WTC11 (cell line): ENCODE measurements at regions not wholly inside any gene's neighbourhood (a gene's known extent, or its start where the extent isn't known, plus 50 kb on each side); places are given as distances from the start of the nearest gene placed in this dataset.

Experiments
- CREB1 ChIP-seq: sonication (generic); formaldehyde crosslinking; IDR thresholded peaks from 2 replicates; pipeline ENCODE4 v1.8.0; 2023; ENCODE audit warnings: mild to moderate bottlenecking, missing genetic modification reagents
- ESRRA ChIP-seq: sonication (generic); formaldehyde crosslinking; IDR thresholded peaks from 2 replicates; pipeline ENCODE4 v1.8.1; 2022; ENCODE audit warnings: mild to moderate bottlenecking, missing genetic modification reagents, borderline replicate concordance
- NFYB ChIP-seq: sonication (generic); formaldehyde crosslinking; conservative IDR thresholded peaks from 2 replicates; pipeline ENCODE4 v1.8.0; 2022; ENCODE audit warnings: low read depth, missing genetic modification reagents
- NR3C1 ChIP-seq: sonication (generic); formaldehyde crosslinking; conservative IDR thresholded peaks from 2 replicates; pipeline ENCODE4 v1.8.1; 2023; ENCODE audit warnings: low read depth, mild to moderate bottlenecking, missing genetic modification reagents
- TF ChIP-seq, protein P1 (sequence below): fragments of 200-600 bp; IDR thresholded peaks from 2 replicates; pipeline ENCODE4 v1.8.0; 2022; ENCODE audit warnings: antibody characterized with exemption
- TF ChIP-seq, protein P2 (sequence below): sonication (generic); formaldehyde crosslinking; IDR thresholded peaks from 2 replicates; pipeline ENCODE4 v1.8.1; 2023; ENCODE audit warnings: mild to moderate bottlenecking, missing genetic modification reagents
- TF ChIP-seq, protein P3 (sequence below): sonication (generic); formaldehyde crosslinking; IDR thresholded peaks from 2 replicates; pipeline ENCODE4 v1.8.1; 2023; ENCODE audit warnings: mild to moderate bottlenecking, missing genetic modification reagents, borderline replicate concordance
- TF ChIP-seq, protein P4 (sequence below): sonication (generic); formaldehyde crosslinking; IDR thresholded peaks from 2 replicates; pipeline ENCODE4 v1.8.0; 2022; ENCODE audit warnings: mild to moderate bottlenecking, missing genetic modification reagents
- TF ChIP-seq, protein P5 (sequence below): sonication (generic); formaldehyde crosslinking; conservative IDR thresholded peaks from 2 replicates; pipeline ENCODE4 v1.8.1; 2023; ENCODE audit warnings: mild to moderate bottlenecking, low read depth, missing genetic modification reagents, moderate library complexity
- TF ChIP-seq, protein P6 (sequence below): sonication (generic); formaldehyde crosslinking; IDR thresholded peaks from 2 replicates; pipeline ENCODE4 v1.8.0; 2022; ENCODE audit warnings: mild to moderate bottlenecking, missing genetic modification reagents

DNA sequence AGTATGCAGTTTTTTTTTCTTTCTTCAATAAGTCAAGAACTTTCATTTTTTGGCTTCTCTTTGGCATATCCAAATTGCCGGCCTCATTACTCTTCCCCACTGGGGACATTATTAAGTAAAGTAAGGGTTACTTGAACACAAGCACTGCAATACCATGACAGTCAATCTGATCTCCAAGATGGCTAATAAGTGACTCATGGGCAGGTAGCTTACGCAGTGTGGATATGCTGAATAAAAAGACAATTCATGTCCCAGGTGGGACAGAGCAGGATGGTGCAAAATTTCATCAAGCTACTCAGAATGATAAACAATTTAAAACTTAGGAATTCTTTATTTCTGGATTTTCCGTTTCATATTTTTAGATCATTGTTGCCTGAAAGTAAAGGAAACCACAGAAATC is 671.8 kb downstream of the ACTL7B start:
- TF ChIP-seq ESRRA (CRISPR knock-in tag) (no peak), NFYB (CRISPR knock-in tag) (no peak), CREB1 (CRISPR knock-in tag) (no peak), NR3C1 (CRISPR knock-in tag) (no peak)
- TF ChIP-seq, protein P1, sequence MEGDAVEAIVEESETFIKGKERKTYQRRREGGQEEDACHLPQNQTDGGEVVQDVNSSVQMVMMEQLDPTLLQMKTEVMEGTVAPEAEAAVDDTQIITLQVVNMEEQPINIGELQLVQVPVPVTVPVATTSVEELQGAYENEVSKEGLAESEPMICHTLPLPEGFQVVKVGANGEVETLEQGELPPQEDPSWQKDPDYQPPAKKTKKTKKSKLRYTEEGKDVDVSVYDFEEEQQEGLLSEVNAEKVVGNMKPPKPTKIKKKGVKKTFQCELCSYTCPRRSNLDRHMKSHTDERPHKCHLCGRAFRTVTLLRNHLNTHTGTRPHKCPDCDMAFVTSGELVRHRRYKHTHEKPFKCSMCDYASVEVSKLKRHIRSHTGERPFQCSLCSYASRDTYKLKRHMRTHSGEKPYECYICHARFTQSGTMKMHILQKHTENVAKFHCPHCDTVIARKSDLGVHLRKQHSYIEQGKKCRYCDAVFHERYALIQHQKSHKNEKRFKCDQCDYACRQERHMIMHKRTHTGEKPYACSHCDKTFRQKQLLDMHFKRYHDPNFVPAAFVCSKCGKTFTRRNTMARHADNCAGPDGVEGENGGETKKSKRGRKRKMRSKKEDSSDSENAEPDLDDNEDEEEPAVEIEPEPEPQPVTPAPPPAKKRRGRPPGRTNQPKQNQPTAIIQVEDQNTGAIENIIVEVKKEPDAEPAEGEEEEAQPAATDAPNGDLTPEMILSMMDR = no peak
- TF ChIP-seq, protein P2, sequence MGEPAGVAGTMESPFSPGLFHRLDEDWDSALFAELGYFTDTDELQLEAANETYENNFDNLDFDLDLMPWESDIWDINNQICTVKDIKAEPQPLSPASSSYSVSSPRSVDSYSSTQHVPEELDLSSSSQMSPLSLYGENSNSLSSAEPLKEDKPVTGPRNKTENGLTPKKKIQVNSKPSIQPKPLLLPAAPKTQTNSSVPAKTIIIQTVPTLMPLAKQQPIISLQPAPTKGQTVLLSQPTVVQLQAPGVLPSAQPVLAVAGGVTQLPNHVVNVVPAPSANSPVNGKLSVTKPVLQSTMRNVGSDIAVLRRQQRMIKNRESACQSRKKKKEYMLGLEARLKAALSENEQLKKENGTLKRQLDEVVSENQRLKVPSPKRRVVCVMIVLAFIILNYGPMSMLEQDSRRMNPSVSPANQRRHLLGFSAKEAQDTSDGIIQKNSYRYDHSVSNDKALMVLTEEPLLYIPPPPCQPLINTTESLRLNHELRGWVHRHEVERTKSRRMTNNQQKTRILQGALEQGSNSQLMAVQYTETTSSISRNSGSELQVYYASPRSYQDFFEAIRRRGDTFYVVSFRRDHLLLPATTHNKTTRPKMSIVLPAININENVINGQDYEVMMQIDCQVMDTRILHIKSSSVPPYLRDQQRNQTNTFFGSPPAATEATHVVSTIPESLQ = no peak
- TF ChIP-seq, protein P3, sequence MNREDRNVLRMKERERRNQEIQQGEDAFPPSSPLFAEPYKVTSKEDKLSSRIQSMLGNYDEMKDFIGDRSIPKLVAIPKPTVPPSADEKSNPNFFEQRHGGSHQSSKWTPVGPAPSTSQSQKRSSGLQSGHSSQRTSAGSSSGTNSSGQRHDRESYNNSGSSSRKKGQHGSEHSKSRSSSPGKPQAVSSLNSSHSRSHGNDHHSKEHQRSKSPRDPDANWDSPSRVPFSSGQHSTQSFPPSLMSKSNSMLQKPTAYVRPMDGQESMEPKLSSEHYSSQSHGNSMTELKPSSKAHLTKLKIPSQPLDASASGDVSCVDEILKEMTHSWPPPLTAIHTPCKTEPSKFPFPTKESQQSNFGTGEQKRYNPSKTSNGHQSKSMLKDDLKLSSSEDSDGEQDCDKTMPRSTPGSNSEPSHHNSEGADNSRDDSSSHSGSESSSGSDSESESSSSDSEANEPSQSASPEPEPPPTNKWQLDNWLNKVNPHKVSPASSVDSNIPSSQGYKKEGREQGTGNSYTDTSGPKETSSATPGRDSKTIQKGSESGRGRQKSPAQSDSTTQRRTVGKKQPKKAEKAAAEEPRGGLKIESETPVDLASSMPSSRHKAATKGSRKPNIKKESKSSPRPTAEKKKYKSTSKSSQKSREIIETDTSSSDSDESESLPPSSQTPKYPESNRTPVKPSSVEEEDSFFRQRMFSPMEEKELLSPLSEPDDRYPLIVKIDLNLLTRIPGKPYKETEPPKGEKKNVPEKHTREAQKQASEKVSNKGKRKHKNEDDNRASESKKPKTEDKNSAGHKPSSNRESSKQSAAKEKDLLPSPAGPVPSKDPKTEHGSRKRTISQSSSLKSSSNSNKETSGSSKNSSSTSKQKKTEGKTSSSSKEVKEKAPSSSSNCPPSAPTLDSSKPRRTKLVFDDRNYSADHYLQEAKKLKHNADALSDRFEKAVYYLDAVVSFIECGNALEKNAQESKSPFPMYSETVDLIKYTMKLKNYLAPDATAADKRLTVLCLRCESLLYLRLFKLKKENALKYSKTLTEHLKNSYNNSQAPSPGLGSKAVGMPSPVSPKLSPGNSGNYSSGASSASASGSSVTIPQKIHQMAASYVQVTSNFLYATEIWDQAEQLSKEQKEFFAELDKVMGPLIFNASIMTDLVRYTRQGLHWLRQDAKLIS = no peak
- TF ChIP-seq, protein P4, sequence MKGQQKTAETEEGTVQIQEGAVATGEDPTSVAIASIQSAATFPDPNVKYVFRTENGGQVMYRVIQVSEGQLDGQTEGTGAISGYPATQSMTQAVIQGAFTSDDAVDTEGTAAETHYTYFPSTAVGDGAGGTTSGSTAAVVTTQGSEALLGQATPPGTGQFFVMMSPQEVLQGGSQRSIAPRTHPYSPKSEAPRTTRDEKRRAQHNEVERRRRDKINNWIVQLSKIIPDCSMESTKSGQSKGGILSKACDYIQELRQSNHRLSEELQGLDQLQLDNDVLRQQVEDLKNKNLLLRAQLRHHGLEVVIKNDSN (CRISPR knock-in tag) = no peak
- TF ChIP-seq, protein P5, sequence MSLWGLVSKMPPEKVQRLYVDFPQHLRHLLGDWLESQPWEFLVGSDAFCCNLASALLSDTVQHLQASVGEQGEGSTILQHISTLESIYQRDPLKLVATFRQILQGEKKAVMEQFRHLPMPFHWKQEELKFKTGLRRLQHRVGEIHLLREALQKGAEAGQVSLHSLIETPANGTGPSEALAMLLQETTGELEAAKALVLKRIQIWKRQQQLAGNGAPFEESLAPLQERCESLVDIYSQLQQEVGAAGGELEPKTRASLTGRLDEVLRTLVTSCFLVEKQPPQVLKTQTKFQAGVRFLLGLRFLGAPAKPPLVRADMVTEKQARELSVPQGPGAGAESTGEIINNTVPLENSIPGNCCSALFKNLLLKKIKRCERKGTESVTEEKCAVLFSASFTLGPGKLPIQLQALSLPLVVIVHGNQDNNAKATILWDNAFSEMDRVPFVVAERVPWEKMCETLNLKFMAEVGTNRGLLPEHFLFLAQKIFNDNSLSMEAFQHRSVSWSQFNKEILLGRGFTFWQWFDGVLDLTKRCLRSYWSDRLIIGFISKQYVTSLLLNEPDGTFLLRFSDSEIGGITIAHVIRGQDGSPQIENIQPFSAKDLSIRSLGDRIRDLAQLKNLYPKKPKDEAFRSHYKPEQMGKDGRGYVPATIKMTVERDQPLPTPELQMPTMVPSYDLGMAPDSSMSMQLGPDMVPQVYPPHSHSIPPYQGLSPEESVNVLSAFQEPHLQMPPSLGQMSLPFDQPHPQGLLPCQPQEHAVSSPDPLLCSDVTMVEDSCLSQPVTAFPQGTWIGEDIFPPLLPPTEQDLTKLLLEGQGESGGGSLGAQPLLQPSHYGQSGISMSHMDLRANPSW = no peak
- TF ChIP-seq, protein P6, sequence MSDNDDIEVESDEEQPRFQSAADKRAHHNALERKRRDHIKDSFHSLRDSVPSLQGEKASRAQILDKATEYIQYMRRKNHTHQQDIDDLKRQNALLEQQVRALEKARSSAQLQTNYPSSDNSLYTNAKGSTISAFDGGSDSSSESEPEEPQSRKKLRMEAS = no peak
